Activated CD4-positive, CD25-positive, alpha-beta regulatory T cell treated with anti-CD3 and anti-CD28 coated beads, Interleukin-2, amount 50 U/mL, for 16 hours (primary cell): ENCODE measurements at regions not wholly inside any gene's neighbourhood (a gene's known extent, or its start where the extent isn't known, plus 50 kb on each side); places are given as distances from the start of the nearest gene placed in this dataset.

ENCODE experiments used
- DNase-seq: peaks from one replicate; pipeline ENCODE4 v3.0.0-alpha.2; 2020; ENCODE audit warnings: low read depth, low spot score

DNA sequence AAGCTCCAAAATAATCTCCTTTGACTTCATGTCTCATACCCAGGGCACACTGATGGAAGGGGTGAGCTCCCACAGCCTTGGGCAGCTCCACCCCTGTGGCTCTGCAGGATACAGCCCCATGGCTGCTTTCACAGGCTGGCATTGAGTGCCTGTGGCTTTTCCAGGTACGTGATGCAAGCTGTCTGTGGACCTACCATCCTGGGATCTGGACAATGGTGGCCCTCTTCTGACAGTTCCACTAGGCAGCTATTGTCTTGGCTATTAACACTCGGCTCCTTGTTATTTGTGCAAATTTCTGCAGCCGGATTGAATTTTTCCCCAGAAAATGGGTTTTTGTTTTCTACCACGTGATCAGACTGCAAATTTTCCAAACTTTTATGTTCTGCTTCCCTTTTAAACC is 634.2 kb downstream of the TSN start:
- DNase-seq: no peak

- DNase-seq: no peak
Measured at GRCh38 chr2:122390406-122390805, 635.0 kb downstream of the TSN start.

DNA sequence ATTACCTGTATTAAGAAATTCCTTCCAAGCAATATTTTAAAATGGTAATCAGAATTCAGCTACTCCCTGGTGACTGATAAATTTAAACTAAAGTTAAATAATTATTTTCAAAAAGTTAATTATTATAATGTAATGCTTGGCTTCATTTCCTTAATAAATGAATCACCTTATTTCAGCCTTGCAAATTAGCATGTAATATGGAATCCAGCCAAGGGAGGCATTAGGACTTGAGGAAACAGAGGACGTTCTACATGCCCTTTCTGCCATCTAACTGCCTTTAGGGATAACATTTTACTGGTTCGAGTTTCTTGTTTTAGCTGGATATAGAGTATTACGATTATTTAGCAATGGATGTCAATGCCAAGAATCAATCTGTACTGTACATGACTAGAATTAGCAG is 636.3 kb downstream of the TSN start:
- DNase-seq: no peak

DNA sequence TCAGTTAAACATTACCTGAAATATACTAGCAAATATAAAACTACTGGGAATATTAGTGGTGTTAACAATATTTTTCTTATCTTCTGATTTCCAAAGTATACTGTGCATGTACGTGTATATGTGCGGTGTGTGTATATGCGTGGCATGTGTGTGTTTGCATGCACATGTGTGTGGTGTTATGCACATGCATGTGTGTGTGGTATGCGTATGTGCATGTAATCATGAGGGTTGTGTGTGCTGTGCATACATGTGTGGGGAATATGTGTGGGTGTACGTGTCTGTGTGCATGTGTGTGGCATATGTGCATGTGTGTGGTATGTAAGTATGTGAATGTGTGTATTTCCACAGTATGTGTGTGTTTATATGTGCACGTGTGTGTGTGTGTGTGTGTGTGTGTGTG is 640.2 kb downstream of the TSN start:
- no peak for DNase-seq

DNA sequence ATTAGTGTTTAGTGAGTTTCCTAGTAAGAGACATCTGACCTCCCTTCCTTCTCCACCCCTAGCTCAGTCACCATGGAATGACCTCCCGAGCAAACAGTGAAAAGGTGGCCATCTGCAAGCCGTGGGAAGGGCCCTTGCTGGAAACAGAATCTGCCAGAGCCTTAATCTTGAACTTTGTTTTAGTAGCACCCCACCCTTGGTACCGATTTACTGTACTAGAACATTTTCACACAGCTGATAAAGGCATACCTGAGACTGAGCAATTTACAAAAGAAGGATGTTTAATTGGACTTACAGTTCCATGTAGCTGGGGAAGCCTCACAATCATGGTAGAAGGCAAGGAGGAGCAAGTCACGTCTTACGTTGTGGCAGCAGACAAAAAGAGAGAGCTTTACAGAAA is 655.8 kb downstream of the TSN start:
- DNase-seq: no peak

DNA sequence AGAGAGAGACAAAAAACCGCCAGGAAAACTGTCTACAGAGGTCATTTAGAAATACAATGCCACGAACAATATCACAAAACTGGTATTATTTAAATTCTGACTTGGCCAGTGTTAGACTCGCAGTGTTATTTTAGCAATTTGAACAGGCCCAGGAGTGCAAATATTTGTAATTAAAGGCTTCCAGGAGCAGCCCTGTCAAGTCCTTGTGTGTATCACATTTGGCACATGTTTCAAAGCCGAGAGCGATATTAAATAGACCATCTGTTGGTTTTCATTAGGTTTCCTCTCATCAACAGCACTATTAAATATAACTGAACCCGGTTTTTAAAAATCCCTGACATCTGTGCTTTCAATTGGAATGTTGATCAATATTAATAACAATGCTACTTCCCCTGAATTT is 656.9 kb downstream of the TSN start:
- no peak for DNase-seq

- no peak for DNase-seq
Measured at GRCh38 chr2:122414902-122415301, 659.5 kb downstream of the TSN start.

GRCh38 chr2:122417114-122417513 is 661.7 kb downstream of the TSN start:
- DNase-seq: no peak

DNA sequence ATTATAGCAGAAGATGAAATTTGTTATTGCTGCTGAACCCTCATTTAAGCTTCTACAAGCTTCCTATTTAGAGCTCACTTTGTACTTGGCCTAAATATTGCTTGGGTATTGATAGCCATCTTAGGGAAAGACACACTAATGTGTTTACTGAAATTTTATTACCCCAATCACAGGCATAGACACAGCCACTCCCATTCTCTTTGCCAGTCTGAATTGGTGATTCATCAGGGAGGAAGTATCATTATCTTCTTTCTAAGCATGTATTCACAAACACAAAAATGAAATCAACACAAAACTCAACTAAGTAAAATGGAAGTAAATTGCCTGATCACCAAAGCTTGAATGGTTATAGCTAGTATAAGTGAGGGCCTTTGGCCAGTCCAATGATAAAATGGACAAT is 666.3 kb downstream of the TSN start:
- DNase-seq: no peak

DNA sequence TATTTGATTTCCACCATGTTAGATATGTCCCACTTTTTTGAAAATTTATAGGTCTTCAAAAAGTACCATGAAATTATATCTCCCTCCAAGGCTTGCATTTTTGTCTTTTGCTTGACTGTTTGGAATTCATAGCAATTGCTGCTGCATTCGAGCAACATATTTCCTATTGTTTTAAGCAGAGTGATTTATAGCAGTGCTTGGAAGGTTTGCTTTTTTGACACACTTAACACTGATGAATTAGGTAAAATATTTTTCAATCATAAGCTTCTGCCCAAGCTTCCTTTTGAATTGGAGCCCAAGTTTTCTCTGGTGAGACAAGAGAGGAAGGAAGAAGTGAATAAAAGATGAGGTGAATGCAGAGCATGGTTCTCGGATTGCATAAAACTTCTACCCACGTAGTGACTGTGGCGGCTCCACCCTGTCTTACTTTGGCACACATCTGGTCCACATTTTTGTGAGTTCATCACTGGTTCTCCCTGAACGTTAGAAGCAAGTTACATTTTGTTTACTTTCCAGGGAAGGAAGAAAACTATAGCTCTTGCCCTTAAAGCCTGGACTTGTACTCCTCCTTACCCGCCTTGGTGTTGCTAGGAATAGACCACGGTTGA is 667.0 kb downstream of the TSN start:
- DNase-seq: no peak

GRCh38 chr2:122423934-122424333 is 668.5 kb downstream of the TSN start:
- no peak for DNase-seq

DNA sequence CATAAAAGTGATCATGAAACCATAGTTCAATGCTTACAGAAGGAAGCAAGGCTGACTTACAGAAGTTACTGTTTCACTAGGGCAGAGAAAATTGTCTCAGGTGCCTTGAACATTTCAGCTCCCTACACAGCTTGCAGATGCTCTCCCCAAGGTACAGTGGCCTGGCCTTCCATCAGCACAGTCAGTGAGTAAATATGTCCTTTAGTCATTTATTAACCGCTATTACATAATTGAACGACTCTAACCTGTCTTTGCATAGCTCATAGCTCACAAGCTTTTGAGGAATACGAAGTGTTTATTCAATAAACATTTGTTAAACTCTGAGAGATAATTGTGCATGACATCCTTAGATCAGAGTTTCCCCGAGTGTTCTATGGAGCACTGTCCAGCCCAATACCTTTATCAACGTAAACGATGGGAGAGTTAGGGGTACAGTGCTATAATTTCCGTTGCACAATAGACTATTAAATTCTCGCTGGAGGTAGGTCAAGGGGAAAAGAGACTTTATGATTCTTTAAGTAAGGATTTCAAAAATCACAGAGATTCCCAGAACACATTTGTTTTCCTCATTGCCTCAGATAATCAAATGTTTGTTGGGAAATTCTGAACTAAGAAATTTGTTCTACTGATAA is 677.8 kb downstream of the TSN start:
- no peak for DNase-seq

- no peak for DNase-seq
Measured at GRCh38 chr2:122445003-122445402, 689.6 kb downstream of the TSN start.

GRCh38 chr2:122446761-122447160 is 691.3 kb downstream of the TSN start:
- no peak for DNase-seq

GRCh38 chr2:122447237-122447636 is 691.8 kb downstream of the TSN start:
- DNase-seq: no peak

- DNase-seq: no peak
Measured at GRCh38 chr2:122451040-122451439, 695.6 kb downstream of the TSN start.

DNA sequence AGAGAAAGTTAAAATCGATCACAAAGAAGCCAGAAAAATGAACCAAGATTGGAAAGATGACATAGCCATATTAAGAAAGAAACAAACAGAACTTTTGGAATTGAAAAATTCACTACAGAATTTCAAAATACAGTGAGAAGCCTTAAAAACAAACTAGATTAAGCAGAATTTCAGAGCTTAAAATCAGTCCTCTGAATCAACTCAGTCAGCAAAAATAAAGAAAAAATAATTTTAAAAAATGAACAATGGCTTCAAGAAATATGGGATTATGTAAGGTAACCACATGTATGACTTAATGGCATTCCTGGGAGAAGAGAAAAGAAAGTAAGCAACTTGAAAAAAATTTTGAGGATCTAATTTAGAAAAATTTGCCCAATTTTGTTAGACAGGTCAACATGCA is 696.2 kb downstream of the TSN start:
- no peak for DNase-seq

- no peak for DNase-seq
Measured at GRCh38 chr2:122469147-122469546, 713.7 kb downstream of the TSN start.

DNA sequence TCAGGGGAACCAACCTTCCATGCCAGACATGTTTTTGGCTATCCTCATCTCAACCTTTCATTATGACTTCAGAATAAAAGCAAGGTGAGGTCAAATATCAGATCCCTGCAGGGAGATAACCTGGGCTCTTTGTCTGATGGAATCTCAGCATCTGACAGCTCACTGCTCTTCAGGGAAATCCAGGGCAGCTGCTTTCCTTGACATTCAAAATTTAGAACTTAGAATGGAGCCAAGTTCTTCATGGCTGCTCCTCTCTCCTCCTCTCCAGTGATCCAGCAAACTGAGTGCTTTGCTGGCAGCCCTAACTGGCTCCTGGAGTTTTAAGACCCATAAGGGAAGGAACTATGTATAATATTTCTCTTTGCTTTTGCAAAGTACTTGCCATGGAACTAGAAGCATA is 716.3 kb downstream of the TSN start:
- DNase-seq: no peak

DNA sequence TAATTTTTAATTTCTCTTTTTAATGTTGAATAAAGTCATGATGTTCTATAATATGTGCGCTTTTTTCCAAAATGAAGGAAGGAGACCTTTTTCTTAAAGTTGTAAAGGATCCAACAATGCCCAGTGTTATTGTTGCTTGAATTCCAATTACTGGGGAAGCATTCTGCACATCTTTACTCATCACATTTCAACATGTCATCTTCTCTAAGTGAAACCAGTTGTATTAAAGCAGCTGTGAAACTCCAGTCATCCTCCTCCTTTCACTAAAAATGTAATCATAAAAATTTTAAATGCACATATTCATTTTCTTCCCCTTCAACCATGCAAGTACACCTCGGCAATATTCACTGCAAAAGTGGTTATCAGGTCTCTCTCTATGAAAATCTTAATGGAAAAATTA is 722.7 kb downstream of the TSN start:
- DNase-seq: no peak

DNA sequence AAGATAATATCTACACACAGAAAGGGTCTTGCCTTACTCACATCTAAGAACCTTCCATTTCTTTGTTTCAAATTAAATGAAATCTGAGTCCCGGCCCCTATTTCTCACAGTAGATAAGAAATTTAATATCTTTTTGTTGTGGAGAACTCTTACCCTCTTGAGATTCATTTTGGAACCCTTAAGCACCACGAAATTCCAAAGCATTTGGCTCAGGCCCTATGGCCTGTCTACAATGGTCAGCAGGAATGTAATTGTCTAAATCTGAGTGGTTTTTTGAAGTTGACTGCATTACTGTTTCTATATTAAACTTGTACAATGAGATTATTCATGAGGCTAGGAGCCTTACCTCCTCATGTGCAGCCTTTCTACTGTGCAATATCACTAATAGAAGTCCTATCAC is 723.3 kb downstream of the TSN start:
- no peak for DNase-seq

DNA sequence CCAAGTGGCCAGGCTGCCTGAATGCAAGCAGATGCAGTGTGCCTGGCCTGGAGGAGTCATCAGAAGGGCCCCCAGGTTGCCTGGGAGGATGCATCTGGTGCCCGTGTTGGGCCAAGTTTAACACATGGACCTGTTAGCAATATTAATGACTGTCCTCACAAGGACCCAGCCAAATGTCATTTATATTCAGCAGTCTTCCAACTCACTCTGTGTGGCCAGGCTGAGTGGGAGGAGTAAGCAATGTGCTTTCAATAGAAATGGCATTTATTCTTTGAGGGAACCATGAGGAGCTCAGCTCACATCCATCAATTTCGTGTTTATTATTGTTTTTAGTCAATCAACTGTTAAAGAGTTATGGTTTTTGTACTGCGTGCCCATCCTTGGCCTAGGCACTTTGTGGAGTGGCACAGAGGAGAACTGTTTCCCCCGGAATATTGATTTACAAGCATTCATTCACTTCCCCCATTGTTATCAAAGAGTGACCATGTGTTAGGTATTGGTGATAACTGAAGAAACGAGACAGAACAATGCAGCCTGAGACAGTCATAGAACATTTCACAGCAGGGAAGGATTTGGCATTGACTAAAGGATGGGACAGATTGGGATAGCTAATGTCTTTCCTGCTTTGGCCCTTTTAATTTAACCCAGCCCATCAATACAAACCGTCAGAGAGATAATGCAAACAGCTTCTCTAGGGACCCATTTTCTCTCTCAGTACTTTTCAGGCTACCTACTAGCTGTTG is 725.2 kb downstream of the TSN start:
- DNase-seq: no peak

DNA sequence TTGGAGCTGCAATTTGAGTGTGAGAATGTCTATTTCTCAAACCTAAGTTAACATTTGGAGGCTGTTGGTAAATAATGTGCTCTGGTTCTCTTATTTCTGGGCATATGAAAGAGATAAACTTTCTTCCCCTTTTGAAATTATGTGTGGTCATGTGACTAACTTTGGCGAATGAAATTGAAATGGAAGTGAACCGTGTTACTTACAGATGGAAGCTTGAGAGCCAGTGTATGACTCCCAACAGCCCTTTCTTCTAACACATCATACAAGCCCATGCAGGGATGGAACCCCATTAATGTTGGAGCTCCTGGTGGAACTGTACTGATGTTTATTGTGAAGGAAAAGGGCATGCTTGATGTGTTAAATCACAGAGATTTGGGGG is 725.8 kb downstream of the TSN start:
- DNase-seq: no peak
